GM13977 (cell line): ENCODE measurements at regions not wholly inside any gene's neighbourhood (a gene's known extent, or its start where the extent isn't known, plus 50 kb on each side); places are given as distances from the start of the nearest gene placed in this dataset.

ENCODE experiments used
- DNase-seq: peaks from one replicate; pipeline ENCODE4 v3.0.0; 2012; ENCODE audit warnings: low spot score
- in situ Hi-C: fragments of 300-500 bp; cut with MboI; formaldehyde crosslinking; loops from one replicate; pipeline ENCODE4 v1.12.0; 2022; ENCODE audit warnings: low sequenced_read_pairs, low pct_unique_long_range_greater_than_20kb, mixed read lengths, inconsistent platforms; ENCODE audit not compliant: unreplicated experiment
- TF ChIP-seq, protein P1 (sequence below): IDR thresholded peaks from 2 replicates; pipeline ENCODE4 v1.5.1; 2012; ENCODE audit warnings: mild to moderate bottlenecking, control low read depth; ENCODE audit not compliant: insufficient read depth; ENCODE audit errors: extremely low read depth, missing control alignments

DNA sequence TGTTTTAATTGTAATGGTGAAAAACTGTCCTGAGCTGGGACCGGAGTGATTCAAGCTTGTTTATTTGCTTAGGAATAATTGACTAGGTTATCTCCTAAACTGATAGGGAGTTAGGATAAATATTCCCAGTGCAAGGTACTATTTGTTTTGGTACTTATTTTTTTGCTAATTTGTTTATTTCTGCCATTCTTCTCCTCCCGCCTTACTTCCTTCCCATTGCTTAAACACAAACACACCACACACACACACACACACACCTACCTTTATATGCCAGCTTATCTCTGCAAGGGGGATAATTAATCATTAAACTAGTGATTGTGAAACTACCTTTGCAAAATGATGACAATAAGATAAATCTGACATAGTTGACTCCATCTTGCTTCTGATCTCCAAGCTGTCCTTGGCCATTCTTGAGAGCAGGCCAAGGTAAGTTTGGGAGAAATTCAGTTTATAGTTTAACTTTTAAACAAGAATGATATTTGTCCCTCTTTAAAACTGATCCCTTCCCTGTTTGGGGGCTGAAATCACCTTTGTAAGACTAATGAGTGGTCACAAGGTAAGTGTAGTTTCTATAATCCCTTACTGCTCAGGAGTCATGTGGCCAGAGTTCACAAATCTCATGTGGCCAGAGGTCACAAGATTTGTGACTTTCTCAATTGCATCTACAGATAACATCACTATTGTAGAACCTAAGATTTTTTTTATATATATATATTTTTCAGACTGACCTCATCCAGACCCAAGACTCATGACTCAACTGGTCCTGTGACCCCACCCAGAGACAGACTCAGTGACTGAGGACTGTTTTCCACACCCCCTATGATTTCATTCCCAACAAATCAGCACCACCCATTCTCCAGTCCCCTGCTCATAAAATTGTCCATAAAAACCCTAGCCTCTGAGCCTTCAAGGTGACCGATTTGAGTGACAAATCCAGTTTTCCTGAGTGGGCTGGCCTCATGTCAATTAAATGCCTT is 83.1 kb upstream of the LRRTM4 start:
- no peak for DNase-seq
- in situ Hi-C loops = no loop called here
- TF ChIP-seq, protein P1, sequence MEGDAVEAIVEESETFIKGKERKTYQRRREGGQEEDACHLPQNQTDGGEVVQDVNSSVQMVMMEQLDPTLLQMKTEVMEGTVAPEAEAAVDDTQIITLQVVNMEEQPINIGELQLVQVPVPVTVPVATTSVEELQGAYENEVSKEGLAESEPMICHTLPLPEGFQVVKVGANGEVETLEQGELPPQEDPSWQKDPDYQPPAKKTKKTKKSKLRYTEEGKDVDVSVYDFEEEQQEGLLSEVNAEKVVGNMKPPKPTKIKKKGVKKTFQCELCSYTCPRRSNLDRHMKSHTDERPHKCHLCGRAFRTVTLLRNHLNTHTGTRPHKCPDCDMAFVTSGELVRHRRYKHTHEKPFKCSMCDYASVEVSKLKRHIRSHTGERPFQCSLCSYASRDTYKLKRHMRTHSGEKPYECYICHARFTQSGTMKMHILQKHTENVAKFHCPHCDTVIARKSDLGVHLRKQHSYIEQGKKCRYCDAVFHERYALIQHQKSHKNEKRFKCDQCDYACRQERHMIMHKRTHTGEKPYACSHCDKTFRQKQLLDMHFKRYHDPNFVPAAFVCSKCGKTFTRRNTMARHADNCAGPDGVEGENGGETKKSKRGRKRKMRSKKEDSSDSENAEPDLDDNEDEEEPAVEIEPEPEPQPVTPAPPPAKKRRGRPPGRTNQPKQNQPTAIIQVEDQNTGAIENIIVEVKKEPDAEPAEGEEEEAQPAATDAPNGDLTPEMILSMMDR = no peak

DNA sequence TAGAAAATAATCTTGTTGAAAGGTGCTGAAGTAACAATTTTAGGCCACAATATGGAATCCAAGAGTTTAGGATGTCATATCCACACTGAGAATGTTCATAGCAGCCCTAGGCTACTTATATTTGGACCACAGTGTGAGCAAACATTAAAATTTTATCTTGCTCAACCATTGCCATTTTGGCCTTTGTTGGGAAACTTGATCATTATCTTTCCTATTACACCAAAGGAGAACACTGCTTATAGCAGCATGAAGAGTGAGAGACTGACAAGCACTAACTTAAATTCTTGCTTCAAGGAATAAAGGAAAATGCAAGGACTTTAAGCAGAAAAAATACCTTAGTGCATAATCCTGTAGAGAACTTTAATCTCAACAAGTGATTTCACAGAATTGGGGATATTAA is 86.3 kb upstream of the LRRTM4 start:
- TF ChIP-seq, protein P1 = no peak
- in situ Hi-C loops = no loop called here
- DNase-seq = no peak

- DNase-seq = no peak
- in situ Hi-C loops = no loop called here
- TF ChIP-seq, protein P1 = no peak
Observed at GRCh38 chr2:77629539-77629938, 107.4 kb upstream of the LRRTM4 start.

DNA sequence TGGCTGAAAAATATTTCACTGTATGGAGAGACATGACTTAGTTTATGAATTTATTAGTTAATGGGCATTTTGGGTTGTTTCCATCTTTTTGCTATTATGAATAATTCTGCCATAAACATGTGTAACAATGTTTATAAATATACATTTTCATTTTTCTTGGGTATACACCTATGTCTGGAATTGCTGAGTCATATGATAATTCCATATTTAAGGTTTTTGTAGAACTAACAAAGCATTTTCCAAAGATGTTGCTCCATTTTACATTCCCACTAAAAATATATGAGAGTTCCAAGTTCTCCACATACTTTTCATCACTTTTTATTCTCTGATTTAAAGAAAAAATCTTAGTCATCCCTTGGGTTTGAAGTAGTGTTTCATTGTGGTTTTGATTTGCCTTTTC is 108.8 kb upstream of the LRRTM4 start:
- TF ChIP-seq, protein P1 = no peak
- DNase-seq = no peak
- in situ Hi-C loops = no loop called here

DNA sequence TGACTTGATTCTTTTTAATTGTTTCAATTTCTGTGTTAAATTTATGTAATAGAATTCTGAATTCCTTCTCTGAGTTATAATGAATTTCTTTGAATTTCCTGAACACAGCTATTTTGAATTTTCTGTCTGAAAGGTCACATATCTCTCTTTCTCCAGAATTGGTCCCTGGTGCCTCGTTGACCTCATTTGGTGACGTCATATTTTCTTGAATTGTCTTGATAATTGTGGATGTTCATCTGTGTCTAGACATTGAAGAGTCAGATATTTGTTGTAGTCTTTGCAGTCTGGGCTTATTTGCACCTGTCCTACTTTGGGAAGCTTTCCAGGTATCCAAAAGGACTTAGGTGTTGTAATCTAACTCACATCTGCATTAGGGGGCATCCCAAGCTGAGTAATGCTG is 111.4 kb upstream of the LRRTM4 start:
- DNase-seq = no peak
- in situ Hi-C loops = no loop called here
- TF ChIP-seq, protein P1 = no peak

- TF ChIP-seq, protein P1 = no peak
- no peak for DNase-seq
- in situ Hi-C loops = no loop called here
Observed at GRCh38 chr2:77640924-77641323, 118.7 kb upstream of the LRRTM4 start.
